ENCODE measurements at regions not wholly inside any gene's neighbourhood (a gene's known extent, or its start where the extent isn't known, plus 50 kb on each side); places are given as distances from the start of the nearest gene placed in this dataset.

GRCh38 chr6:86723151-86723550, 214.2 kb upstream of the HTR1E start:
- Histone ChIP-seq H3K36me3 (replicated peaks in 1 of 2; ENCODE audit: control extremely low read depth in 1 of 2, control insufficient read depth in 1 of 2, extremely low read depth in 1 of 2, insufficient read depth in 2 of 2, low read length in 1 of 2) (no peaks in the 10 kb centered on the region), H3K79me2 (ENCODE audit: control insufficient read depth, insufficient read depth, low read length) (no peaks in the 10 kb centered on the region), H3K4me1 (ENCODE audit: control insufficient read depth in 2 of 2, insufficient read depth in 2 of 2, low read length in 2 of 2) (no peaks in the 10 kb centered on the region), H2AFZ (ENCODE audit: insufficient read depth, low read depth, low read length, poor library complexity, severe bottlenecking) (no peak overlapping the region), H3K9me3 (ENCODE audit: control extremely low read depth in 1 of 3, control insufficient read depth in 2 of 3, insufficient read depth in 1 of 3, low read length in 2 of 3) (peaks cover 0 to 3% (median 0%) of the 10 kb centered on the region in 3 donors), H3K9ac (ENCODE audit: low read length) (no peak overlapping the region), H3K27ac (ENCODE audit: low read length in 2 of 2) (no peak overlapping the region), H3K4me3 (ENCODE audit: control extremely low read depth in 1 of 5, extremely low read depth in 1 of 5, insufficient read depth in 1 of 5, low read depth in 2 of 5, low read length in 4 of 5) (no peak overlapping the region), H4K20me1 (ENCODE audit: control insufficient read depth, insufficient read depth, low read length, poor library complexity, severe bottlenecking) (no peaks in the 10 kb centered on the region), H3K4me2 (replicated peaks; ENCODE audit: low read depth, low read length, poor library complexity, severe bottlenecking) (no peak overlapping the region), H3K27me3 (replicated peaks in 1 of 4; ENCODE audit: control extremely low read depth in 1 of 4, control insufficient read depth in 3 of 4, insufficient read depth in 4 of 4, low read length in 3 of 4) (no peaks in the 10 kb centered on the region)
- WGBS (ENCODE audit: insufficient coverage), result 93% methylated on average over 3 of the region's 3 CpGs
- intact Hi-C loops (cut with micrococcal nuclease), result no loop called here
- ATAC-seq (ENCODE audit: low read depth) (no peak), DNase-seq (no peak)
- TF ChIP-seq EZH2 (IDR thresholded peaks at IDR 0.05; ENCODE audit: borderline replicate concordance, insufficient read depth, low read depth, low read length, poor library complexity, severe bottlenecking) (no peak), CTCF (IDR thresholded peaks at IDR 0.05) (no peak)
- H3K27me3 Mint-ChIP-seq, result no peaks in the 10 kb centered on the region
- H3K27ac Mint-ChIP-seq, result no peak overlapping the region
- POLR2A ChIA-PET, result no interaction called here
- H3K4me3 Mint-ChIP-seq, result no peak overlapping the region
- no peaks in the 10 kb centered on the region for H3K9me3 Mint-ChIP-seq (ENCODE audit: insufficient read depth)
- CTCF ChIA-PET, result no interaction called here
- no peaks in the 10 kb centered on the region for H3K4me1 Mint-ChIP-seq

GRCh38 chr6:86722131-86722530, 215.2 kb upstream of the HTR1E start:
- no peaks in the 10 kb centered on the region for H3K27me3 ChIP-seq (replicated peaks in 1 of 4; ENCODE audit: control extremely low read depth in 1 of 4, control insufficient read depth in 3 of 4, insufficient read depth in 4 of 4, low read length in 3 of 4)
- intact Hi-C loops (cut with micrococcal nuclease), result no loop called here
- no peaks in the 10 kb centered on the region for H4K20me1 ChIP-seq (ENCODE audit: control insufficient read depth, insufficient read depth, low read length, poor library complexity, severe bottlenecking)
- no peaks in the 10 kb centered on the region for H3K4me1 ChIP-seq (ENCODE audit: control insufficient read depth in 2 of 2, insufficient read depth in 2 of 2, low read length in 2 of 2)
- Mint-ChIP-seq H3K4me3 (no peak overlapping the region), H3K27me3 (no peaks in the 10 kb centered on the region), H3K27ac (no peak overlapping the region), H3K4me1 (no peaks in the 10 kb centered on the region), H3K9me3 (ENCODE audit: insufficient read depth) (no peaks in the 10 kb centered on the region)
- peaks cover 0 to 3% (median 0%) of the 10 kb centered on the region in 3 donors for H3K9me3 ChIP-seq (ENCODE audit: control extremely low read depth in 1 of 3, control insufficient read depth in 2 of 3, insufficient read depth in 1 of 3, low read length in 2 of 3)
- H3K27ac ChIP-seq (ENCODE audit: low read length in 2 of 2), result no peak overlapping the region
- no peak overlapping the region for H2AFZ ChIP-seq (ENCODE audit: insufficient read depth, low read depth, low read length, poor library complexity, severe bottlenecking)
- no peak for ATAC-seq (ENCODE audit: low read depth)
- TF ChIP-seq EZH2 (IDR thresholded peaks at IDR 0.05; ENCODE audit: borderline replicate concordance, insufficient read depth, low read depth, low read length, poor library complexity, severe bottlenecking) (no peak), CTCF (IDR thresholded peaks at IDR 0.05) (no peak)
- no peaks in the 10 kb centered on the region for H3K79me2 ChIP-seq (ENCODE audit: control insufficient read depth, insufficient read depth, low read length)
- H3K4me2 ChIP-seq (replicated peaks; ENCODE audit: low read depth, low read length, poor library complexity, severe bottlenecking), result no peak overlapping the region
- no peak overlapping the region for H3K4me3 ChIP-seq (ENCODE audit: control extremely low read depth in 1 of 5, extremely low read depth in 1 of 5, insufficient read depth in 1 of 5, low read depth in 2 of 5, low read length in 4 of 5)
- ChIA-PET POLR2A (no interaction called here), CTCF (no interaction called here)
- no peak overlapping the region for H3K9ac ChIP-seq (ENCODE audit: low read length)
- no peak for DNase-seq
- H3K36me3 ChIP-seq (replicated peaks in 1 of 2; ENCODE audit: control extremely low read depth in 1 of 2, control insufficient read depth in 1 of 2, extremely low read depth in 1 of 2, insufficient read depth in 2 of 2, low read length in 1 of 2), result no peaks in the 10 kb centered on the region
